Hepatocyte (in vitro differentiated cells): ENCODE measurements at regions not wholly inside any gene's neighbourhood (a gene's known extent, or its start where the extent isn't known, plus 50 kb on each side); places are given as distances from the start of the nearest gene placed in this dataset.

Source experiments
- DNase-seq: peaks from one replicate; pipeline ENCODE4 v3.0.0-alpha.2; 2016; ENCODE audit warnings: low spot score
- H2AFZ ChIP-seq: fragments of 200-600 bp; sonication (generic); 2 replicates; pipeline ENCODE4 v1.6.0; 2016; ENCODE audit warnings: antibody characterized with exemption, mild to moderate bottlenecking
- H3K27ac ChIP-seq: fragments of 200-600 bp; sonication (generic); 2 replicates; pipeline ENCODE4 v1.5.1; 2016; ENCODE audit warnings: mild to moderate bottlenecking
- H3K27me3 ChIP-seq: fragments of 200-600 bp; sonication (generic); 2 replicates; pipeline ENCODE4 v1.6.1; 2016
- H3K36me3 ChIP-seq: fragments of 200-600 bp; sonication (generic); replicated peaks from 2 replicates; pipeline ENCODE4 v1.5.1; 2016; ENCODE audit warnings: low read depth; ENCODE audit not compliant: insufficient read depth
- H3K4me1 ChIP-seq: fragments of 200-600 bp; sonication (generic); 2 replicates; pipeline ENCODE4 v1.5.1; 2016; ENCODE audit warnings: mild to moderate bottlenecking, moderate library complexity; ENCODE audit not compliant: insufficient read depth
- H3K4me2 ChIP-seq: fragments of 200-600 bp; sonication (generic); 2 replicates; pipeline ENCODE4 v1.6.0; 2016
- H3K4me3 ChIP-seq: fragments of 200-600 bp; sonication (generic); 2 replicates; pipeline ENCODE4 v1.5.1; 2016; ENCODE audit warnings: mild to moderate bottlenecking
- H3K79me2 ChIP-seq: fragments of 200-600 bp; sonication (generic); 2 replicates; pipeline ENCODE4 v1.6.0; 2017; ENCODE audit warnings: mild to moderate bottlenecking
- H3K9me2 ChIP-seq: fragments of 200-600 bp; sonication (generic); replicated peaks from 2 replicates; pipeline ENCODE4 v1.6.0; 2017; ENCODE audit warnings: mild to moderate bottlenecking; ENCODE audit not compliant: insufficient read depth
- H3K9me3 ChIP-seq: fragments of 200-600 bp; sonication (generic); 2 replicates; pipeline ENCODE4 v1.5.1; 2016; ENCODE audit warnings: low read depth, mild to moderate bottlenecking
- H4K20me1 ChIP-seq: fragments of 200-600 bp; sonication (generic); 2 replicates; pipeline ENCODE4 v1.6.0; 2016; ENCODE audit warnings: mild to moderate bottlenecking; ENCODE audit not compliant: insufficient read depth, poor library complexity, severe bottlenecking
- EZH2 ChIP-seq: fragments of 200-600 bp; sonication (generic); IDR thresholded peaks from 2 replicates; pipeline ENCODE4 v1.6.1; 2016; ENCODE audit warnings: antibody characterized with exemption, mild to moderate bottlenecking, borderline replicate concordance
- EZH2phosphoT487 ChIP-seq: fragments of 200-600 bp; sonication (generic); IDR thresholded peaks from one replicate; pipeline ENCODE4 v1.6.1; 2018; ENCODE audit warnings: antibody characterized with exemption, mild to moderate bottlenecking, low read depth, moderate library complexity; ENCODE audit not compliant: unreplicated experiment, severe bottlenecking
- WGBS: methylation state at CpG from one replicate; pipeline ENCODE4 v1.1.6; 2016; ENCODE audit warnings: low lambda C conversion rate; ENCODE audit errors: missing lambda C conversion rate; 5-methylcytosine and 5-hydroxymethylcytosine counted together
- TF ChIP-seq, protein P1 (sequence below): fragments of 200-600 bp; sonication (generic); IDR thresholded peaks from 2 replicates; pipeline ENCODE4 v1.5.1; 2016; ENCODE audit warnings: antibody characterized with exemption, mild to moderate bottlenecking; ENCODE audit not compliant: poor library complexity

DNA sequence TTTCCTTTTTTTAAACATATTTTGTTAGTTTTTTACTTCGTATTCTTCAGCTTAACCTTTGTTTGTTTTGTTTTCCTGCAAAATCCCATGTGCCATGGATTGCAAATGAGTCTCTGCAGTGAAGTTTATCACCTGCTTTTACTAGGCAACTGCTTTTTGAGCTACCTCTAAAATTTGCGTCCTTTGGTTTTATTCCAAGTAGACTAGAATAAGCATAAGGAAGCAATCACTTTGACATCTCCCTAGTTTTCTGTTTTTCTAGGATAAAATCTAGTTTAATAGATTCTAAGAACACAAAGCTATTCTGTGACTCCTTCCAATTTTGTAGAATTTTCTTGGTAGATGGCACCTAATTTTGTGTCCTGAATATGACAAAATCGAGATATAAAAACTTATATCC is 1059.2 kb downstream of the OTOL1 start:
- H3K36me3 ChIP-seq, result no peaks in the 10 kb centered on the region
- no peak overlapping the region for H2AFZ ChIP-seq
- H3K9me2 ChIP-seq, result no peaks in the 10 kb centered on the region
- TF ChIP-seq EZH2phosphoT487, result no peak
- TF ChIP-seq, protein P1, sequence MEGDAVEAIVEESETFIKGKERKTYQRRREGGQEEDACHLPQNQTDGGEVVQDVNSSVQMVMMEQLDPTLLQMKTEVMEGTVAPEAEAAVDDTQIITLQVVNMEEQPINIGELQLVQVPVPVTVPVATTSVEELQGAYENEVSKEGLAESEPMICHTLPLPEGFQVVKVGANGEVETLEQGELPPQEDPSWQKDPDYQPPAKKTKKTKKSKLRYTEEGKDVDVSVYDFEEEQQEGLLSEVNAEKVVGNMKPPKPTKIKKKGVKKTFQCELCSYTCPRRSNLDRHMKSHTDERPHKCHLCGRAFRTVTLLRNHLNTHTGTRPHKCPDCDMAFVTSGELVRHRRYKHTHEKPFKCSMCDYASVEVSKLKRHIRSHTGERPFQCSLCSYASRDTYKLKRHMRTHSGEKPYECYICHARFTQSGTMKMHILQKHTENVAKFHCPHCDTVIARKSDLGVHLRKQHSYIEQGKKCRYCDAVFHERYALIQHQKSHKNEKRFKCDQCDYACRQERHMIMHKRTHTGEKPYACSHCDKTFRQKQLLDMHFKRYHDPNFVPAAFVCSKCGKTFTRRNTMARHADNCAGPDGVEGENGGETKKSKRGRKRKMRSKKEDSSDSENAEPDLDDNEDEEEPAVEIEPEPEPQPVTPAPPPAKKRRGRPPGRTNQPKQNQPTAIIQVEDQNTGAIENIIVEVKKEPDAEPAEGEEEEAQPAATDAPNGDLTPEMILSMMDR, result no peak
- no peak for TF ChIP-seq EZH2
- DNase-seq, result no peak
- no peaks in the 10 kb centered on the region for H3K9me3 ChIP-seq
- no peak overlapping the region for H3K27ac ChIP-seq
- WGBS, result 66% methylated on average over 3 of the region's 3 CpGs
- no peak overlapping the region for H3K4me2 ChIP-seq
- H3K27me3 ChIP-seq, result no peaks in the 10 kb centered on the region
- H3K79me2 ChIP-seq, result no peaks in the 10 kb centered on the region
- H4K20me1 ChIP-seq, result no peaks in the 10 kb centered on the region
- H3K4me3 ChIP-seq, result no peak overlapping the region
- H3K4me1 ChIP-seq, result no peaks in the 10 kb centered on the region

DNA sequence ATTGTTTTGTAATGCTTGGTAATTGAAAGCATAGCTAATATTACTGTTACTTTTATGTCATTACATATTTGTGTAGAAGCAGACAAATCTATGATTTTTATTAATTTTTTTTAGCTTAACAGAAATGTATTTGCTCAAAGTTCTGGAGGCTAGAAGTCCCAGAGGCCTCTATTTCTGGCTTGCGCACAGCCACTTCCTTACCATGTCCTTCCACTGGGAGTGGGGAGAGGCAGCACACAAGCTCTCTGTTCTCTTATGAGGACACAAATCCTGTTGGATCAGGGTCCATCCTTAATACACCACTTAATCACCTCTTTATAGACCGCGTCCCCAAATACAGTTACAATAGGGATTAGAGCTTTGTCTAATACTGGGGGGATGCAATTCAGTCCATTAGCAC is 1061.4 kb downstream of the OTOL1 start:
- H3K27me3 ChIP-seq, result no peaks in the 10 kb centered on the region
- no peak for DNase-seq
- H3K79me2 ChIP-seq, result no peaks in the 10 kb centered on the region
- no peaks in the 10 kb centered on the region for H3K9me2 ChIP-seq
- TF ChIP-seq EZH2phosphoT487 (no peak), EZH2 (no peak)
- TF ChIP-seq, protein P1, result no peak
- H3K9me3 ChIP-seq, result no peaks in the 10 kb centered on the region
- WGBS, result 77% methylated on average over 3 of the region's 3 CpGs
- H3K4me1 ChIP-seq, result no peaks in the 10 kb centered on the region
- no peaks in the 10 kb centered on the region for H3K36me3 ChIP-seq
- no peak overlapping the region for H3K4me3 ChIP-seq
- H3K4me2 ChIP-seq, result no peak overlapping the region
- no peak overlapping the region for H3K27ac ChIP-seq
- H2AFZ ChIP-seq, result no peak overlapping the region
- H4K20me1 ChIP-seq, result no peaks in the 10 kb centered on the region

DNA sequence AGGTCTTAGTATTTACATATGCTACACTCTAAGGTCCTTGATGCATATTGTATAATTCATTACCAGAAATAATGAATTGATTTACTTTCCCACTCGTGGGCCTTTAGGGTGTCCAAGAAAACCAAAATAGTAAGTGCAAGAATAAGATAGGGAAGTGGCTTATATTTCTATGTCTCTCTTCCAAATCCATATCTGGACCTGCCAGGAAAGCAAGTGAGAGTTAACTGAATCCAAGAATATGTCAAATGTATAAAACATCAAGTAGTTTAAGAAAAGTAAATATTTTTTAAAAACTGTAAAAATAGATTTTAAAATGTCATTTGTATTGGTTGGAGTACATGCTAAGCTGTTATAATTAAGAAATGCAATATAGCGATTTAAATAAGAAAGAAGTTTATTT is 1072.1 kb downstream of the OTOL1 start:
- WGBS, result 85% methylated on average over 2 of the region's 2 CpGs
- H3K9me2 ChIP-seq, result no peaks in the 10 kb centered on the region
- H3K36me3 ChIP-seq, result no peaks in the 10 kb centered on the region
- no peak overlapping the region for H2AFZ ChIP-seq
- H4K20me1 ChIP-seq, result no peaks in the 10 kb centered on the region
- no peak for DNase-seq
- no peak overlapping the region for H3K4me3 ChIP-seq
- peaks cover 8% of the 10 kb centered on the region for H3K4me1 ChIP-seq
- H3K79me2 ChIP-seq, result no peaks in the 10 kb centered on the region
- no peak for TF ChIP-seq EZH2phosphoT487
- no peak for TF ChIP-seq EZH2
- TF ChIP-seq, protein P1, result no peak
- H3K27me3 ChIP-seq, result no peaks in the 10 kb centered on the region
- H3K9me3 ChIP-seq, result no peaks in the 10 kb centered on the region
- H3K27ac ChIP-seq, result no peak overlapping the region
- H3K4me2 ChIP-seq, result no peak overlapping the region

DNA sequence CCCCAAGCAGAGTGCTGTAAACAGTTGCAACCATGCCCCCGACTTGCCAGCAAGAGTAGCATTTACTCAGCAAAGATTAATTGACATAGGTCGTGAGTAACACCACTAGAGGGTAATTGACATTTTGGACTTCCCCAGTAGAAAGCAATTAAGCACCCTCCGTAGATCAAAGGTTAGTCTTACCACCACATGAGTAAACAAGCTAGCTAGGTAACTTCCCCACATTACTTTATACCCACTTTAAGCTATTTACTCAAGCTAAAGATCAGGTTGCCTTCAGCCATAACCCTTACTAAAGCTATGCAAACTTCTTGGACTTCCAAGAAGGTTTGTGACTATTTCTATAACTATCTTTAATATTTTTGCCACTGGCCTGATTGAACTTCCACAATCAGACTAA is 1072.7 kb downstream of the OTOL1 start:
- no peaks in the 10 kb centered on the region for H3K9me2 ChIP-seq
- TF ChIP-seq, protein P1, result no peak
- TF ChIP-seq EZH2phosphoT487 (no peak), EZH2 (no peak)
- peak; percentile 32 for DNase-seq
- H3K36me3 ChIP-seq, result no peaks in the 10 kb centered on the region
- WGBS, result 24% methylated on average over 3 of the region's 3 CpGs
- H4K20me1 ChIP-seq, result no peaks in the 10 kb centered on the region
- peak overlapping the region; percentile 61 for H3K27ac ChIP-seq
- peaks cover 8% of the 10 kb centered on the region for H3K4me1 ChIP-seq
- no peaks in the 10 kb centered on the region for H3K79me2 ChIP-seq
- H3K4me2 ChIP-seq, result peak overlapping the region; percentile 21
- H3K27me3 ChIP-seq, result no peaks in the 10 kb centered on the region
- no peaks in the 10 kb centered on the region for H3K9me3 ChIP-seq
- no peak overlapping the region for H2AFZ ChIP-seq
- no peak overlapping the region for H3K4me3 ChIP-seq
